HCT116 (cell line): ENCODE measurements at regions not wholly inside any gene's neighbourhood (a gene's known extent, or its start where the extent isn't known, plus 50 kb on each side); places are given as distances from the start of the nearest gene placed in this dataset.

Source experiments
- ATAC-seq: fragments of 200-7000 bp; cut with Tn5 transposase; 2 replicates; pipeline ENCODE4 v1.9.1; 2020; ENCODE audit warnings: mild to moderate bottlenecking, moderate library complexity
- BruUV-seq: library from RNA; stranded (reverse); fragments of 400-500 nt; replicated peaks from 2 replicates; lab custom pipeline; 2021; lab: Mats Ljungman, UMichigan
- CTCF ChIA-PET: fragments of 300-600 bp; sonication (Branson Sonifier 250); formaldehyde crosslinking; loops from one replicate; lab custom pipeline; 2021; ENCODE audit warnings: antibody characterized with exemption; lab: Charles Lee
- POLR2A ChIA-PET: fragments of 300-600, 350-600 bp; sonication (Branson Sonifier 250); formaldehyde crosslinking; loops from one replicate; lab custom pipeline; 2021; ENCODE audit warnings: antibody characterized with exemption; lab: Charles Lee
- RAD21 ChIA-PET, 2 experiments: fragments of 300-600 bp; sonication (Branson Sonifier 250); formaldehyde crosslinking; loops; one replicate each; lab custom pipeline; 2023; ENCODE audit warnings: low total read pairs in 2 of 2; ENCODE audit not compliant: uncharacterized antibody in 2 of 2, unreplicated experiment in 2 of 2, low non-redundant PET in 1 of 2; lab: Charles Lee
- DNase-seq: peaks from one replicate; pipeline ENCODE4 v3.0.0-alpha.2; 2010; ENCODE audit warnings: low read depth, low spot score
- H2AFZ ChIP-seq: fragments of 200-600 bp; shearing (Covaris generic), sonication (generic); 2 replicates; pipeline ENCODE4 v1.6.1; 2017; ENCODE audit warnings: low read depth, mixed run types, mixed read lengths, antibody characterized with exemption, low read length; ENCODE audit not compliant: poor library complexity, severe bottlenecking
- H3K27ac ChIP-seq: 2 replicates; pipeline ENCODE4 v1.5.1; 2012; ENCODE audit warnings: low read depth, low read length
- H3K27me3 ChIP-seq: fragments of 200-600 bp; sonication (generic); 2 replicates; pipeline ENCODE4 v1.6.1; 2016; ENCODE audit warnings: mixed run types, low read length, mixed read lengths; ENCODE audit not compliant: insufficient read depth
- H3K36me3 ChIP-seq, 2 experiments: fragments of 200-500 bp in 1 of 2; fragments of 200-600 bp in 1 of 2; sonication (Bioruptor generic) in 1 of 2; sonication (generic) in 1 of 2; 2 replicates each; pipeline versions ENCODE4 v1.5.1 to v1.6.1; 2014 to 2016; ENCODE audit warnings: low read length in 2 of 2, inconsistent platforms in 1 of 2, mixed read lengths in 1 of 2, mixed run types in 1 of 2; ENCODE audit not compliant: insufficient read depth in 2 of 2, control insufficient read depth in 1 of 2
- H3K4me1 ChIP-seq, 2 experiments: fragments of 200-600 bp in 1 of 2; sonication (generic) in 1 of 2; 2 replicates each; pipeline versions ENCODE4 v1.5.1 to v1.6.1; 2012 to 2017; ENCODE audit warnings: low read length in 2 of 2, inconsistent platforms in 1 of 2, mild to moderate bottlenecking in 1 of 2, mixed read lengths in 1 of 2, mixed run types in 1 of 2, moderate library complexity in 1 of 2; ENCODE audit not compliant: insufficient read depth in 2 of 2, control insufficient read depth in 1 of 2
- H3K4me2 ChIP-seq: fragments of 200-600 bp; sonication (generic); 2 replicates; pipeline ENCODE4 v1.6.1; 2017; ENCODE audit warnings: mixed run types, low read length, mixed read lengths
- H3K4me3 ChIP-seq, 2 experiments: fragments of 200-600 bp in 1 of 2; sonication (generic) in 1 of 2; replicated peaks in 1 of 2; 2 replicates each; pipeline ENCODE4 v1.5.1; 2011 to 2016; ENCODE audit warnings: low read length in 2 of 2, control low read depth in 1 of 2, low read depth in 1 of 2, mild to moderate bottlenecking in 1 of 2, mixed read lengths in 1 of 2, mixed run types in 1 of 2
- H3K79me2 ChIP-seq: fragments of 200-600 bp; sonication (generic); 2 replicates; pipeline ENCODE4 v1.6.1; 2017; ENCODE audit warnings: mild to moderate bottlenecking, mixed run types, low read length, moderate library complexity, mixed read lengths; ENCODE audit not compliant: insufficient read depth
- H3K9ac ChIP-seq: fragments of 200-600 bp; sonication (generic); 2 replicates; pipeline ENCODE4 v1.6.1; 2016; ENCODE audit warnings: low read length, mixed read lengths
- H3K9me2 ChIP-seq: fragments of 200-600 bp; sonication (generic), shearing (Covaris generic); 2 replicates; pipeline ENCODE4 v1.6.1; 2017; ENCODE audit warnings: mixed run types, mild to moderate bottlenecking, moderate library complexity; ENCODE audit not compliant: insufficient read depth
- H3K9me3 ChIP-seq, 2 experiments: fragments of 200-500 bp in 1 of 2; fragments of 200-600 bp in 1 of 2; sonication (Bioruptor generic) in 1 of 2; sonication (generic) in 1 of 2; 2 replicates each; pipeline ENCODE4 v1.6.1; 2014 to 2017; ENCODE audit warnings: low read length in 2 of 2, mixed read lengths in 2 of 2, inconsistent platforms in 1 of 2, low read depth in 1 of 2, mild to moderate bottlenecking in 1 of 2, mixed run types in 1 of 2, moderate library complexity in 1 of 2; ENCODE audit not compliant: control insufficient read depth in 1 of 2, insufficient read depth in 1 of 2
- H4K20me1 ChIP-seq: fragments of 200-600 bp; sonication (generic), shearing (Covaris generic); 2 replicates; pipeline ENCODE4 v1.6.1; 2017; ENCODE audit warnings: mixed run types, mild to moderate bottlenecking, moderate library complexity; ENCODE audit not compliant: insufficient read depth
- CBX3 ChIP-seq: IDR thresholded peaks from 2 replicates; pipeline ENCODE4 v1.6.1; 2012; ENCODE audit warnings: low read depth
- CEBPB ChIP-seq: IDR thresholded peaks from 2 replicates; pipeline ENCODE4 v1.6.1; 2012; ENCODE audit warnings: low read depth
- EGR1 ChIP-seq: IDR thresholded peaks from 2 replicates; pipeline ENCODE4 v1.6.1; 2012; ENCODE audit warnings: low read depth
- EZH2 ChIP-seq: fragments of 200-600 bp; sonication (generic); IDR thresholded peaks from 2 replicates; pipeline ENCODE4 v1.6.1; 2017; ENCODE audit warnings: antibody characterized with exemption, mixed run types
- EZH2phosphoT487 ChIP-seq: fragments of 200-600 bp; IDR thresholded peaks from 2 replicates; pipeline ENCODE4 v1.6.1; 2018; ENCODE audit warnings: antibody characterized with exemption, borderline replicate concordance
- FOSL1 ChIP-seq: IDR thresholded peaks from 2 replicates; pipeline ENCODE4 v1.6.1; 2012; ENCODE audit warnings: low read depth
- POLR2A ChIP-seq: IDR thresholded peaks from 2 replicates; pipeline ENCODE4 v1.7.0; 2011; ENCODE audit warnings: borderline replicate concordance; ENCODE audit not compliant: insufficient read depth, insufficient read length; ENCODE audit errors: extremely low read depth
- POLR2AphosphoS5 ChIP-seq: IDR thresholded peaks from 2 replicates; pipeline ENCODE4 v1.6.1; 2011; ENCODE audit warnings: mild to moderate bottlenecking, low read depth, low read length, moderate library complexity
- RAD21 ChIP-seq: IDR thresholded peaks from 2 replicates; pipeline ENCODE4 v1.6.1; 2012; ENCODE audit warnings: low read depth, mild to moderate bottlenecking
- REST ChIP-seq: IDR thresholded peaks from 2 replicates; pipeline ENCODE4 v1.6.1; 2012; ENCODE audit warnings: low read depth
- SIN3A ChIP-seq: IDR thresholded peaks from 2 replicates; pipeline ENCODE4 v1.6.1; 2012; ENCODE audit warnings: low read depth
- SP1 ChIP-seq: IDR thresholded peaks from 2 replicates; pipeline ENCODE4 v1.6.1; 2012; ENCODE audit warnings: low read depth
- SRF ChIP-seq: IDR thresholded peaks from 2 replicates; pipeline ENCODE4 v1.6.1; 2012; ENCODE audit warnings: low read depth
- TCF7L2 ChIP-seq: IDR thresholded peaks from 2 replicates; pipeline ENCODE4 v1.7.0; 2011; ENCODE audit warnings: borderline replicate concordance, inconsistent platforms; ENCODE audit not compliant: insufficient read depth, insufficient read length; ENCODE audit errors: extremely low read depth
- YY1 ChIP-seq: IDR thresholded peaks from 2 replicates; pipeline ENCODE4 v1.6.1; 2011; ENCODE audit warnings: low read length, low read depth, moderate library complexity, mild to moderate bottlenecking; ENCODE audit not compliant: insufficient replicate concordance; ENCODE audit errors: extremely low read depth
- ZNF274 ChIP-seq: fragments of 200-500 bp; sonication (Bioruptor generic); IDR thresholded peaks from 2 replicates; pipeline ENCODE4 v1.6.1; 2014; ENCODE audit warnings: mild to moderate bottlenecking, low read depth, low read length, inconsistent platforms
- intact Hi-C: fragments of 100-400 bp; cut with micrococcal nuclease; formaldehyde crosslinking; loops from 2 replicates; pipeline ENCODE4 v1.10.0; 2022
- TF ChIP-seq, protein P1 (sequence below), 3 experiments: fragments of 200-600 bp in 1 of 3; sonication (generic) in 1 of 3; IDR thresholded peaks in 2 of 3; conservative IDR thresholded peaks in 1 of 3; 2 replicates each; pipeline ENCODE4 v1.5.1; 2012 to 2017; ENCODE audit warnings: low read depth in 2 of 3, low read length in 2 of 3, antibody characterized with exemption in 1 of 3, borderline replicate concordance in 1 of 3, control low read depth in 1 of 3, mild to moderate bottlenecking in 1 of 3, mixed read lengths in 1 of 3, mixed run types in 1 of 3, moderate library complexity in 1 of 3; ENCODE audit not compliant: insufficient read depth in 1 of 3

- Histone ChIP-seq H2AFZ (no peak overlapping the region), H3K79me2 (no peaks in the 10 kb centered on the region), H3K4me1 (no peaks in the 10 kb centered on the region), H3K4me2 (no peak overlapping the region), H3K36me3 (no peaks in the 10 kb centered on the region), H3K4me3 (no peak overlapping the region), H3K9me2 (no peaks in the 10 kb centered on the region), H3K27ac (no peak overlapping the region), H4K20me1 (no peaks in the 10 kb centered on the region), H3K9me3 (no peaks in the 10 kb centered on the region), H3K27me3 (peaks cover 22% of the 10 kb centered on the region; the same call in 1 of the 2 replicates), H3K9ac (no peak overlapping the region)
- ChIA-PET POLR2A (no interaction called here), RAD21 (no interaction called here), CTCF (no interaction called here)
- TF ChIP-seq TCF7L2 (no peak), SRF (no peak), CEBPB (no peak), REST (no peak), FOSL1 (no peak), POLR2A (no peak), EZH2 (no peak), SIN3A (no peak), EZH2phosphoT487 (no peak), CBX3 (no peak), ZNF274 (no peak), EGR1 (no peak), POLR2AphosphoS5 (no peak), YY1 (no peak), SP1 (no peak), RAD21 (no peak)
- TF ChIP-seq, protein P1, sequence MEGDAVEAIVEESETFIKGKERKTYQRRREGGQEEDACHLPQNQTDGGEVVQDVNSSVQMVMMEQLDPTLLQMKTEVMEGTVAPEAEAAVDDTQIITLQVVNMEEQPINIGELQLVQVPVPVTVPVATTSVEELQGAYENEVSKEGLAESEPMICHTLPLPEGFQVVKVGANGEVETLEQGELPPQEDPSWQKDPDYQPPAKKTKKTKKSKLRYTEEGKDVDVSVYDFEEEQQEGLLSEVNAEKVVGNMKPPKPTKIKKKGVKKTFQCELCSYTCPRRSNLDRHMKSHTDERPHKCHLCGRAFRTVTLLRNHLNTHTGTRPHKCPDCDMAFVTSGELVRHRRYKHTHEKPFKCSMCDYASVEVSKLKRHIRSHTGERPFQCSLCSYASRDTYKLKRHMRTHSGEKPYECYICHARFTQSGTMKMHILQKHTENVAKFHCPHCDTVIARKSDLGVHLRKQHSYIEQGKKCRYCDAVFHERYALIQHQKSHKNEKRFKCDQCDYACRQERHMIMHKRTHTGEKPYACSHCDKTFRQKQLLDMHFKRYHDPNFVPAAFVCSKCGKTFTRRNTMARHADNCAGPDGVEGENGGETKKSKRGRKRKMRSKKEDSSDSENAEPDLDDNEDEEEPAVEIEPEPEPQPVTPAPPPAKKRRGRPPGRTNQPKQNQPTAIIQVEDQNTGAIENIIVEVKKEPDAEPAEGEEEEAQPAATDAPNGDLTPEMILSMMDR (IDR thresholded peaks at IDR 0.05 in 2 of 3, conservative IDR thresholded peaks at IDR 0.05 in 1 of 3; ENCODE audit: borderline replicate concordance in 1 of 3, insufficient read depth in 1 of 3, low read depth in 2 of 3, low read length in 2 of 3): no peak
- BruUV-seq: no TSS peak
- ATAC-seq (no peak), DNase-seq (no peak)
- intact Hi-C loops: no loop called here
Observed at GRCh38 chr4:79176351-79176750, 149.5 kb downstream of the NAA11 start.
